AG09319 (cell line): ENCODE measurements at regions not wholly inside any gene's neighbourhood (a gene's known extent, or its start where the extent isn't known, plus 50 kb on each side); places are given as distances from the start of the nearest gene placed in this dataset.
"Not testable (repeated sequence)": the region's sequence is repeated elsewhere in the genome, so short reads cannot be mapped to it uniquely, and the experiment has no call there.

Experiments
- DNase-seq: peaks from one replicate; pipeline ENCODE4 v3.0.0-alpha.2; 2010; ENCODE audit warnings: low read depth; ENCODE audit errors: extremely low read depth
- CTCF ChIP-seq: IDR thresholded peaks from 2 replicates; pipeline ENCODE4 v1.5.1; 2011; ENCODE audit warnings: low read depth, mild to moderate bottlenecking, inconsistent platforms, low read length, moderate library complexity

DNA sequence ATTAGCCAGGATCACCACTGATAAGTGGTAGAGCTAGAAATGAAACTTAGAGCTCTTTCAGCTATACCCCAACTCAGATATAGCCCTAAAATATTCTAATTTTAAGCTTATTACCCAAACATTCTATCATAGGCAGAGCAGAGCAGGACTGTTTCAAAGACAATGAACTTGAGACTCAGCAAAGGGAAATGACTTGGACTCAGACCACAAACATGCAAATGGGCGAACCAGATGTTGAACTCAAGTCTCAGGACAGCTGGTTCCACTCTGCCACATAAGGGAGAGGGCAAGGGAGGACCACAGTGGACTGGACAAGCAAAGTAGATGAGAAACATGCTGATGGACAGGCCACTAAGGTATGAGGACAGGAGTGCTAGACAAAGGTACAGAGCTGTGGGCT is 315.3 kb downstream of the OMA1 start:
- no peak for DNase-seq
- TF ChIP-seq CTCF = no peak

DNA sequence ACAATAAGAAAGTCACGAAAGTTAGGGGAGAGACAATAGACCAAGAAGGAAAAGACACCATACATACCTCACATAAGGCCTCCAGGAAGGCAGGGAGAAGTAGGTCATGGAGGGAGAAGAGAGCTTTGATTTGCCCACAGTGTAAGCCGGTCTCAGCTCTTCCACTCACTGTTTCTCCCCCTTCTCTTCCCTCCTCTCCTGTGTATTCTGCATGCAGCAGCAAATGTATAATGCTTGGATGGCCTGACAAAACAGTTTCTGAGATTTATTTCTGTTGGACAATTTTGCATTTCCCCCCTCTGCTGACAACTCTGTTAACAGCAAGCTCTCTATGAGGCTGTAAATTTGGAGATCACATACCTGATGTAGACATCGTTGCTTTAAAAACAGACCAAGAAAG is 318.9 kb downstream of the OMA1 start:
- no peak for DNase-seq
- no peak for TF ChIP-seq CTCF

DNA sequence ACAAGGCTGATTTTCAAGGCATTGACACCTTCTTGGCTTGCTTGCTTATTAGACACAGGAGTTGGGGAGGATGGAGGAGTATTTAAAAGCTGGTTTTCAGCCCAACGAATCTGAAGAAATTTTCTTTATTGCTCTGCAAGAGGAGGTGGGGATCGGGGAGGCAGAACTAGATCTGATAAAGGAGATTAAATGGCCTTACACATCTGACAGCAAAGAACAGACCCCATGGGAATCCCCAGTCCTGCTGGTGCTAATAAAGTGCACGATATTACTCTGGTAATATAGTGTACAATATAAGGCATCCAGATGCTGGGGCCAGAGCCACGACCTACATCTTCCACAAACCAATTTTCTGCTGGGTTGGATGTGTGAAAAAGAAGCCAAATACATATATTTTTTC is 323.0 kb downstream of the OMA1 start:
- no peak for TF ChIP-seq CTCF
- no peak for DNase-seq

- no peak for DNase-seq
- no peak for TF ChIP-seq CTCF
Observed at GRCh38 chr1:58220836-58221472, 325.6 kb downstream of the OMA1 start.

GRCh38 chr1:58216169-58216568 is 330.4 kb downstream of the OMA1 start:
- DNase-seq = not testable (repeated sequence)

GRCh38 chr1:58214674-58215073 is 331.9 kb downstream of the OMA1 start:
- no peak for DNase-seq
- no peak for TF ChIP-seq CTCF

DNA sequence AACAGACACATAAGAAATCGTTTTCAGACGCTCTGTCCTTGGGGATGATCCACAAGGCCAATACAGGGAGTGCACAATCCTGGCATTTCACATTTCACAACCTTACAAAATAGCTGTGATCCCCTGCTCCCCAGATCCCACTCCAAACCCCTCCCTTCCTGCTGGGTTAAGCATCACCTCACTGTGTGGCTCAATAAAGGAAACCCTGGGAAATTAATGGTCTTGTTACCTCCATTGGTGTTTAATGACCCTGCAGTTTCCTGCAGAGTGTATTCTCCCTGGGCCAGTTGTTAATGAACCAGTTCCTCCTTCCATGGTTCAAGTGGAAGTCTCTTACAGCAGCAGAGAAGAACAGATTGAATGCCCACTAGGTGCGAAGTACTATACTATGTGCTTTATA is 334.7 kb downstream of the OMA1 start:
- TF ChIP-seq CTCF = no peak

DNA sequence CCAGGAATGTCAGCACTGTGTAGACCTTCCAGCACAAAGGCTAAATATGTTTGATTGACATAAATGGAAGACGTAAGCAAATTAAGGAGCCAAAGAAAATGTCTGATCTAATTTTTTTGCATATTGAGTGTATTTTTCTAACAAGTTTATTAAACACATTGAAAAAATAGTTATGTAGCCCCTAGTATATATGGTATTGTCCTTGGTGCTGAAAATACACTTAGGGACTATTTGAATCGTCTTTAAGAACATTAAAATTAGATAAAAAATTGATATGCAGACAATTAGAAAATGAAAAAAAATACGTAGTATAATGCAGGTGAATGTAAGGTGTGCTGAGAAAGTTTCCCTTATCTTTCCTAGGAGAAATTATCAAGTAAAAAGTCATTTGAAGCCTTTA is 337.0 kb downstream of the OMA1 start:
- DNase-seq = no peak
- TF ChIP-seq CTCF = no peak

More for the DNA sequence above, 334.7 kb downstream of the OMA1 start:
- no peak for DNase-seq
